ENCODE measurements at regions not wholly inside any gene's neighbourhood (a gene's known extent, or its start where the extent isn't known, plus 50 kb on each side); places are given as distances from the start of the nearest gene placed in this dataset.

DNA sequence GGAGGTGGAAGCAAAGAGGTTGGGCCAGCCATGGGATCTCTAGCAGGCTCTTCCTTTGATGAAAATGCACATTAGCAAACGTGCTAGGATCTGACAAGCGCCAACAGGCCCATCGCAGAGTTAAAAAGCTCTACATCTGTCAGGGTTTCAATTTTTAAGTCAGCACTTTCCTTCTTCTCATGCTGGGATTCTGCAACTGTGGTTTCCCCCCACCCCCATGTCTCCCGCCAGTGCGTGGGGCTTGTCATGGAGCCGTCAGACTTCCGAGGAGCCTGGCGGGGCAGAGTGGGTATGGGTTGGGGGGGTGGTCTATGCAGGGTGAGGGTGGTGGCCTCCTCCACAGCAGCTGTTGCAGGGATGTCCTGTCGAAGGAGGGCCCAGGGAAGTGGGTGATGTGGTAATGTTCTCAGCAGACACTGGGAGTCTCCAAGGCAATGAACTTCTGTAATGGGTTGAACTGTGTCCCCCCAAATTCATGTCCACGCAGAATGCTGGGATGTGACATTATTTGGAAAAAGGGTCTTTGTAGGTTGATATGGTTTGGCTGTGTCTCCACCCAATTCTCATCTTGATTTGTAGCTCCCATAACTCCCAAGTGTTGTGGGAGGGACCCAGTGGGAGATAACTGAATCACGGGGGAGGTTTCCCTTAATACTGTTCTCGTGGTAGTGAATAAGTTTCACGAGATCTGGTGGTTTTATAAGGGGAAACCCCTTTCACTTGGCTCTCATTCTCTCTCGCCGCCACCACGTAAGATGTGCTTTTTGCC, 115.2 kb upstream of the MAP1LC3B2 start:
- TF ChIP-seq, protein P1, sequence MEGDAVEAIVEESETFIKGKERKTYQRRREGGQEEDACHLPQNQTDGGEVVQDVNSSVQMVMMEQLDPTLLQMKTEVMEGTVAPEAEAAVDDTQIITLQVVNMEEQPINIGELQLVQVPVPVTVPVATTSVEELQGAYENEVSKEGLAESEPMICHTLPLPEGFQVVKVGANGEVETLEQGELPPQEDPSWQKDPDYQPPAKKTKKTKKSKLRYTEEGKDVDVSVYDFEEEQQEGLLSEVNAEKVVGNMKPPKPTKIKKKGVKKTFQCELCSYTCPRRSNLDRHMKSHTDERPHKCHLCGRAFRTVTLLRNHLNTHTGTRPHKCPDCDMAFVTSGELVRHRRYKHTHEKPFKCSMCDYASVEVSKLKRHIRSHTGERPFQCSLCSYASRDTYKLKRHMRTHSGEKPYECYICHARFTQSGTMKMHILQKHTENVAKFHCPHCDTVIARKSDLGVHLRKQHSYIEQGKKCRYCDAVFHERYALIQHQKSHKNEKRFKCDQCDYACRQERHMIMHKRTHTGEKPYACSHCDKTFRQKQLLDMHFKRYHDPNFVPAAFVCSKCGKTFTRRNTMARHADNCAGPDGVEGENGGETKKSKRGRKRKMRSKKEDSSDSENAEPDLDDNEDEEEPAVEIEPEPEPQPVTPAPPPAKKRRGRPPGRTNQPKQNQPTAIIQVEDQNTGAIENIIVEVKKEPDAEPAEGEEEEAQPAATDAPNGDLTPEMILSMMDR (conservative IDR thresholded peaks at IDR 0.05 in 1 of 2, IDR thresholded peaks at IDR 0.05 in 1 of 2; ENCODE audit: low read depth in 1 of 2, low read length in 2 of 2), result no peak
- no peak for TF ChIP-seq EZH2 (IDR thresholded peaks at IDR 0.05; ENCODE audit: low read length, missing control alignments)

Data from fibroblast of lung (primary cell).